ENCODE measurements at regions not wholly inside any gene's neighbourhood (a gene's known extent, or its start where the extent isn't known, plus 50 kb on each side); places are given as distances from the start of the nearest gene placed in this dataset.

DNA sequence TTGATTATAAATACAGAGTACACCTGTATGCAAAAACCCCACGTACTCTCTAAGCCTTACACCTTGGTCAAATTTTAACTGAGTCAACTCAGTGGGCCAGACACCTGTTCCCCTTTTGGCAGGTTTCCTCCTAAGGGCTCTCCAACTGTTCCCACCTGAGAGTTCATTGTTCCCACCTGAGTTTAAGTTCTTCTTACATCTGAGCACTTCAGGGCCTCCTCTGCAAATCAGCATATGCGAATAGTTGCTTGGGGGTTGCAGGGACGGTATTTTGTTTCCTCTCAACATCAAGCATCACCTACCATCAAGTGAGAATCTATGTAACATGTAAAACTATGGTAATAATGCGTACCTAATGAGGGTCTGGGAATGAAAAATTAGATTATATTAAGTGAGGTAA, 300.0 kb downstream of the PIK3R1 start:
- TF ChIP-seq, protein P1, sequence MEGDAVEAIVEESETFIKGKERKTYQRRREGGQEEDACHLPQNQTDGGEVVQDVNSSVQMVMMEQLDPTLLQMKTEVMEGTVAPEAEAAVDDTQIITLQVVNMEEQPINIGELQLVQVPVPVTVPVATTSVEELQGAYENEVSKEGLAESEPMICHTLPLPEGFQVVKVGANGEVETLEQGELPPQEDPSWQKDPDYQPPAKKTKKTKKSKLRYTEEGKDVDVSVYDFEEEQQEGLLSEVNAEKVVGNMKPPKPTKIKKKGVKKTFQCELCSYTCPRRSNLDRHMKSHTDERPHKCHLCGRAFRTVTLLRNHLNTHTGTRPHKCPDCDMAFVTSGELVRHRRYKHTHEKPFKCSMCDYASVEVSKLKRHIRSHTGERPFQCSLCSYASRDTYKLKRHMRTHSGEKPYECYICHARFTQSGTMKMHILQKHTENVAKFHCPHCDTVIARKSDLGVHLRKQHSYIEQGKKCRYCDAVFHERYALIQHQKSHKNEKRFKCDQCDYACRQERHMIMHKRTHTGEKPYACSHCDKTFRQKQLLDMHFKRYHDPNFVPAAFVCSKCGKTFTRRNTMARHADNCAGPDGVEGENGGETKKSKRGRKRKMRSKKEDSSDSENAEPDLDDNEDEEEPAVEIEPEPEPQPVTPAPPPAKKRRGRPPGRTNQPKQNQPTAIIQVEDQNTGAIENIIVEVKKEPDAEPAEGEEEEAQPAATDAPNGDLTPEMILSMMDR (IDR thresholded peaks at IDR 0.05): no peak
- TF ChIP-seq EP300 (IDR thresholded peaks at IDR 0.05) (no peak), POLR2A (IDR thresholded peaks at IDR 0.05) (no peak)

Measured in ovary (tissue), 3 donors.